ENCODE measurements at regions not wholly inside any gene's neighbourhood (a gene's known extent, or its start where the extent isn't known, plus 50 kb on each side); places are given as distances from the start of the nearest gene placed in this dataset.

- in situ Hi-C loops (cut with HindIII; ENCODE audit: extremely low pct_ligation_motif_present, low pct_unique_long_range_greater_than_20kb), result no loop called here
- FAIRE-seq (no peak), DNase-seq (ENCODE audit: low spot score) (no peak), ATAC-seq (no peak)
- no peaks in the 10 kb centered on the region for H3K79me2 ChIP-seq (ENCODE audit: insufficient read depth, low read length)
- intact Hi-C loops (cut with micrococcal nuclease; ENCODE audit: unreplicated experiment), result no loop called here
- BruUV-seq (replicated peaks), result no TSS peak
- no peaks in the 10 kb centered on the region for H3K36me3 ChIP-seq (replicated peaks in 1 of 2; ENCODE audit: control insufficient read depth in 1 of 2, insufficient read depth in 2 of 2, low read length in 2 of 2)
- CTCF ChIA-PET (ENCODE audit: low intra/inter-chr PET ratio, low total read pairs), result no interaction called here
- H4K20me1 ChIP-seq (ENCODE audit: insufficient read depth, low read length), result no peaks in the 10 kb centered on the region
- H3K27me3 ChIP-seq (ENCODE audit: control insufficient read depth in 1 of 2, insufficient read depth in 2 of 2, low read length in 2 of 2), result no peaks in the 10 kb centered on the region; a peak in 1 of 5 replicates
- no peak overlapping the region for H3K27ac ChIP-seq (ENCODE audit: extremely low read length, insufficient read depth, low read length)
- H3K4me1 ChIP-seq (ENCODE audit: insufficient read depth, low read length), result no peaks in the 10 kb centered on the region; the same call in 1 of the 2 replicates
- no peak overlapping the region for H2AFZ ChIP-seq (ENCODE audit: low read length)
- TF ChIP-seq FOSL2 (CRISPR knock-in tag; IDR thresholded peaks at IDR 0.05) (no peak), ONECUT2 (CRISPR knock-in tag; IDR thresholded peaks at IDR 0.05) (no peak), KMT2B (CRISPR knock-in tag; IDR thresholded peaks at IDR 0.05) (no peak), ATF7-NPFF (CRISPR knock-in tag; IDR thresholded peaks at IDR 0.05; ENCODE audit: low read depth) (no peak), CHD2 (IDR thresholded peaks at IDR 0.05; ENCODE audit: low read depth, low read length) (no peak), NR2F1 (CRISPR knock-in tag; IDR thresholded peaks at IDR 0.05) (no peak), HDAC1 (CRISPR knock-in tag; IDR thresholded peaks at IDR 0.05) (no peak), ZNF224 (CRISPR knock-in tag; IDR thresholded peaks at IDR 0.05) (no peak), TAF15 (IDR thresholded peaks at IDR 0.05; ENCODE audit: low read depth, low read length, poor library complexity, severe bottlenecking) (no peak), ZNF792 (CRISPR knock-in tag; IDR thresholded peaks at IDR 0.05) (no peak), ZNF782 (CRISPR knock-in tag; IDR thresholded peaks at IDR 0.05; ENCODE audit: borderline replicate concordance) (no peak), ZNF160 (CRISPR knock-in tag; IDR thresholded peaks at IDR 0.05) (no peak), POLR2AphosphoS5 (IDR thresholded peaks at IDR 0.05; ENCODE audit: low read depth, low read length) (no peak), ZFP1 (CRISPR knock-in tag; IDR thresholded peaks at IDR 0.05) (no peak)
- no peaks in the 10 kb centered on the region for H3K9me3 ChIP-seq (ENCODE audit: low read length)
- no peak overlapping the region for H3K4me2 ChIP-seq (ENCODE audit: low read depth, low read length)
- 22% methylated on average over 2 of the region's 2 CpGs for WGBS (ENCODE audit: low lambda C conversion rate)
- no peak overlapping the region for H3K4me3 ChIP-seq (replicated peaks in 1 of 3; ENCODE audit: insufficient read depth in 1 of 3, low read depth in 2 of 3, low read length in 3 of 3)
- no peak overlapping the region for H3K9ac ChIP-seq (ENCODE audit: insufficient read depth, low read depth, low read length)
- POLR2A ChIA-PET, result no interaction called here
Measured at GRCh38 chr4:159541143-159541542, 438.3 kb downstream of the RAPGEF2 start.
